ENCODE measurements at regions not wholly inside any gene's neighbourhood (a gene's known extent, or its start where the extent isn't known, plus 50 kb on each side); places are given as distances from the start of the nearest gene placed in this dataset.

DNA sequence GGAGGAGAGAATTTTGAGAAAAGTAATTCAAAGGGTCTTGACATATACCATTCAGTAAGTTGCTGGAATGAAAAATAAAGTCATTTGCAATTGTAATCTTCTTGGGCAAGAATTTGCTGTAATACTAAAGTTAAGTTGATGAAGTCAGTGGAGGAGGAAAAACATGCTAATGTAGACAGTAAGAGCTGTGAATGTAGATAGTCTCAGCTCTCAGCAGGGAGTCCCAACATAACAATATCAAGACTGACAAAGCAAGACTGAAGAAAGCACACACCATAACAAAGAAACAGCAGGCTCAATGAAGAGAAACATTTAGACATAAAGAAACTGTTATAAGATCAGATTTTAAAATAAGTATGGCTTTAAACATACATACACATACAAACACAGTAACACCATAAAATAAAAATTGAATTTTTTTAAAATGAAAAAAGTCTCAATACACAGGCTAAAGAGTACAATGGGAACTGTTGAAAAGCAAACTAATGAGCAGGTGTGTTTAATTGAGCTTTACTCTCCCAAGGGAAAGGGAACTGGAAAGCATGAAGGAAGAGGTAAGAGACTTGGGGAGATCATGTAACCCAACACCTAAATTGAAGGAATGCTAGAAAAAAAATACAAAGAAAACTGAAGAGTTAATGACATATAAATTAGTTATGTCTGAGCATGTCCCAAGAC, 336.3 kb upstream of the NCAM2 start:
- TF ChIP-seq CTCF (IDR thresholded peaks at IDR 0.05; ENCODE audit: control extremely low read depth, extremely low read depth), result no peak
- Histone ChIP-seq H3K27ac (ENCODE audit: low read depth in 1 of 2, low read length in 1 of 2) (no peak overlapping the region), H3K9ac (ENCODE audit: insufficient read depth in 1 of 2, low read length in 2 of 2) (no peak overlapping the region), H3K9me3 (ENCODE audit: control insufficient read depth in 4 of 4, insufficient read depth in 3 of 4, low read length in 3 of 4) (no peaks in the 10 kb centered on the region), H3K36me3 (ENCODE audit: control insufficient read depth in 4 of 4, insufficient read depth in 4 of 4, low read length in 4 of 4) (no peaks in the 10 kb centered on the region), H3K4me3 (no peak overlapping the region), H3K27me3 (ENCODE audit: control insufficient read depth in 3 of 3, insufficient read depth in 3 of 3, low read length in 2 of 3) (no peaks in the 10 kb centered on the region), H3K4me1 (ENCODE audit: control insufficient read depth in 5 of 5, insufficient read depth in 5 of 5, low read length in 5 of 5) (no peaks in the 10 kb centered on the region)
- no peak for ATAC-seq (ENCODE audit: insufficient read depth, low FRiP score)
- no peak for DNase-seq

DNA sequence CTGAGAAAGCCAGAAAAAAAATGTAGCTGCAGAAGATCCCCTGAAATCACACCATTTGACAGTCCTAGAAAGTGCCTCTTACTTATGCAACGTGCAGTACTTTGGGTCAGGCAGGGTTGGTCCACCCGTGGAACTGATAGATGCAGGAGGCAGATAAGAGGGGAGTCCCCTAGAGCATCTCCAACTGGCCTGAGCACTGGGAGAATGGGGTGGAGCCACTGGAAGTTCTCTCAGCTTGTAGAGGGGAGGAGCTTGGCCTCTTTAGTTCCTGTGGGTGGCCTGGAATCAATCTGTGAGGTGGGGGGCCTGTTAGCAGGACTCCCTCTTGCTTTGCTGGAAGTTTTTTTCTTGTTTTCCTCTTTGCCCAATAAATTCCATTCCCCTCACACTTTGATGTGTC, 335.7 kb upstream of the NCAM2 start:
- H3K27ac ChIP-seq (ENCODE audit: low read depth in 1 of 2, low read length in 1 of 2), result no peak overlapping the region
- no peaks in the 10 kb centered on the region for H3K36me3 ChIP-seq (ENCODE audit: control insufficient read depth in 4 of 4, insufficient read depth in 4 of 4, low read length in 4 of 4)
- H3K9me3 ChIP-seq (ENCODE audit: control insufficient read depth in 4 of 4, insufficient read depth in 3 of 4, low read length in 3 of 4), result no peaks in the 10 kb centered on the region
- DNase-seq (no peak), ATAC-seq (ENCODE audit: insufficient read depth, low FRiP score) (no peak)
- WGBS, 2 donors, result 35 to 38% methylated on average over 2 of the region's 2 CpGs
- no peak overlapping the region for H3K4me3 ChIP-seq
- H3K27me3 ChIP-seq (ENCODE audit: control insufficient read depth in 3 of 3, insufficient read depth in 3 of 3, low read length in 2 of 3), result no peaks in the 10 kb centered on the region
- no peaks in the 10 kb centered on the region for H3K4me1 ChIP-seq (ENCODE audit: control insufficient read depth in 5 of 5, insufficient read depth in 5 of 5, low read length in 5 of 5)
- no peak for TF ChIP-seq CTCF (IDR thresholded peaks at IDR 0.05; ENCODE audit: control extremely low read depth, extremely low read depth)
- no peak overlapping the region for H3K9ac ChIP-seq (ENCODE audit: insufficient read depth in 1 of 2, low read length in 2 of 2)

- WGBS, 2 donors, result 75 to 78% methylated on average over 2 of the region's 2 CpGs
- Histone ChIP-seq H3K27me3 (ENCODE audit: control insufficient read depth in 3 of 3, insufficient read depth in 3 of 3, low read length in 2 of 3) (no peaks in the 10 kb centered on the region), H3K27ac (ENCODE audit: low read depth in 1 of 2, low read length in 1 of 2) (no peak overlapping the region), H3K4me1 (ENCODE audit: control insufficient read depth in 5 of 5, insufficient read depth in 5 of 5, low read length in 5 of 5) (no peaks in the 10 kb centered on the region), H3K9me3 (ENCODE audit: control insufficient read depth in 4 of 4, insufficient read depth in 3 of 4, low read length in 3 of 4) (peaks cover 0 to 2% (median 0%) of the 10 kb centered on the region in 4 donors), H3K9ac (ENCODE audit: insufficient read depth in 1 of 2, low read length in 2 of 2) (no peak overlapping the region), H3K4me3 (no peak overlapping the region), H3K36me3 (ENCODE audit: control insufficient read depth in 4 of 4, insufficient read depth in 4 of 4, low read length in 4 of 4) (no peaks in the 10 kb centered on the region)
- ATAC-seq (ENCODE audit: insufficient read depth, low FRiP score) (no peak), DNase-seq (no peak)
- no peak for TF ChIP-seq CTCF (IDR thresholded peaks at IDR 0.05; ENCODE audit: control extremely low read depth, extremely low read depth)
Measured at GRCh38 chr21:20667931-20668330, 330.3 kb upstream of the NCAM2 start.

DNA sequence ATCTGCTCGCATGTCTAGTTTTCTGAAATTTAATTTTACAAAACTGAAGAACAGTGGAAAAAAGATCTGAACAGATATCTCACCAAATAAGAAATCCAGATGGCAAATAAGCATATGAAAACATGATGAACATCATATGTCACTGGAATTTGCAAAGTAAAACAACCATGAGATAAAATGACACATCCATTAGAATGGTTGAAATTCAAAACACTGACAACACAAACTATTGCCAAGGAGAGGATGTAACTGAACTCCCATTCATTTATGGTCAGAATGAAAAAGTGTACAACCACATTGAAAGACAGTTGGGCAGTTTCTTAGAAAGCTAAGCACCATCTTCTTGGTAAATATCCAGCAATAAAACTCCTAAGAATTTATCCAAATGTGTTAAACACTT, 312.7 kb upstream of the NCAM2 start:
- no peaks in the 10 kb centered on the region for H3K4me1 ChIP-seq (ENCODE audit: control insufficient read depth in 5 of 5, insufficient read depth in 5 of 5, low read length in 5 of 5)
- no peak overlapping the region for H3K27ac ChIP-seq (ENCODE audit: low read depth in 1 of 2, low read length in 1 of 2)
- no peak overlapping the region for H3K9ac ChIP-seq (ENCODE audit: insufficient read depth in 1 of 2, low read length in 2 of 2)
- no peaks in the 10 kb centered on the region for H3K27me3 ChIP-seq (ENCODE audit: control insufficient read depth in 3 of 3, insufficient read depth in 3 of 3, low read length in 2 of 3)
- no peak for TF ChIP-seq CTCF (IDR thresholded peaks at IDR 0.05; ENCODE audit: control extremely low read depth, extremely low read depth)
- no peak for DNase-seq
- no peaks in the 10 kb centered on the region for H3K9me3 ChIP-seq (ENCODE audit: control insufficient read depth in 4 of 4, insufficient read depth in 3 of 4, low read length in 3 of 4)
- H3K36me3 ChIP-seq (ENCODE audit: control insufficient read depth in 4 of 4, insufficient read depth in 4 of 4, low read length in 4 of 4), result no peaks in the 10 kb centered on the region
- no peak overlapping the region for H3K4me3 ChIP-seq
- WGBS, 2 donors, result 86 to 90% methylated on average over 1 of the region's 1 CpG
- ATAC-seq (ENCODE audit: insufficient read depth, low FRiP score), result no peak

All from lung (tissue), 11 donors.